Fibroblast of lung (primary cell): ENCODE measurements at regions not wholly inside any gene's neighbourhood (a gene's known extent, or its start where the extent isn't known, plus 50 kb on each side); places are given as distances from the start of the nearest gene placed in this dataset.

Source experiments
- DNase-seq, 2 donors: peaks; one replicate each; pipeline versions ENCODE4 v3.0.0 to v3.0.0-alpha.2; 2010; ENCODE audit warnings: low read depth in 2 of 2
- H2AFZ ChIP-seq: 2 replicates; pipeline ENCODE4 v1.5.1; 2012; ENCODE audit warnings: low read length, control low read depth, inconsistent platforms
- H3K27ac ChIP-seq: 2 replicates; pipeline ENCODE4 v1.5.1; 2011; ENCODE audit warnings: low read length, control low read depth; ENCODE audit not compliant: insufficient read depth
- H3K27me3 ChIP-seq: 2 replicates; pipeline ENCODE4 v1.5.1; 2011; ENCODE audit warnings: mild to moderate bottlenecking, low read length; ENCODE audit not compliant: control insufficient read depth, insufficient read depth
- H3K36me3 ChIP-seq: 2 replicates; pipeline ENCODE4 v1.5.1; 2011; ENCODE audit warnings: low read length; ENCODE audit not compliant: control insufficient read depth, insufficient read depth
- H3K4me1 ChIP-seq: 2 replicates; pipeline ENCODE4 v1.5.1; 2011; ENCODE audit warnings: low read length; ENCODE audit not compliant: control insufficient read depth, insufficient read depth; ENCODE audit errors: extremely low read depth
- H3K4me2 ChIP-seq: 2 replicates; pipeline ENCODE4 v1.5.1; 2011; ENCODE audit warnings: low read length, control low read depth; ENCODE audit not compliant: insufficient read depth; ENCODE audit errors: extremely low read depth
- H3K4me3 ChIP-seq, 4 experiments: fragments of 200-600 bp in 1 of 4; sonication (generic) in 1 of 4; replicated peaks in 1 of 4; 2 replicates each; pipeline ENCODE4 v1.5.1; 2011 to 2016; ENCODE audit warnings: low read length in 4 of 4, low read depth in 3 of 4, mild to moderate bottlenecking in 3 of 4, control low read depth in 2 of 4, inconsistent platforms in 1 of 4, mixed read lengths in 1 of 4; ENCODE audit not compliant: insufficient read depth in 1 of 4; ENCODE audit errors: control extremely low read depth in 1 of 4
- H3K79me2 ChIP-seq: 2 replicates; pipeline ENCODE4 v1.5.1; 2012; ENCODE audit warnings: mild to moderate bottlenecking, low read length, inconsistent platforms; ENCODE audit not compliant: control insufficient read depth, insufficient read depth
- H3K9ac ChIP-seq: 2 replicates; pipeline ENCODE4 v1.5.1; 2011; ENCODE audit warnings: mild to moderate bottlenecking, low read length, control low read depth; ENCODE audit not compliant: insufficient read depth
- H3K9me3 ChIP-seq: 2 replicates; pipeline ENCODE4 v1.5.1; 2012; ENCODE audit warnings: low read depth, low read length; ENCODE audit not compliant: control insufficient read depth, insufficient read depth
- H4K20me1 ChIP-seq: 2 replicates; pipeline ENCODE4 v1.5.1; 2011; ENCODE audit warnings: low read length; ENCODE audit not compliant: control insufficient read depth, insufficient read depth; ENCODE audit errors: extremely low read depth
- EZH2 ChIP-seq: IDR thresholded peaks from 2 replicates; pipeline ENCODE4 v1.5.1; 2012; ENCODE audit warnings: low read length, control low read depth, mild to moderate bottlenecking; ENCODE audit errors: missing control alignments
- TF ChIP-seq, protein P1 (sequence below), 2 donors: IDR thresholded peaks in 1 of 2; conservative IDR thresholded peaks in 1 of 2; 1 replicate in 1 of 2; 2 replicates in 1 of 2; pipeline ENCODE4 v1.5.1; 2011 to 2012; ENCODE audit warnings: low read length in 2 of 2, control low read depth in 1 of 2, inconsistent platforms in 1 of 2, low read depth in 1 of 2, mild to moderate bottlenecking in 1 of 2

DNA sequence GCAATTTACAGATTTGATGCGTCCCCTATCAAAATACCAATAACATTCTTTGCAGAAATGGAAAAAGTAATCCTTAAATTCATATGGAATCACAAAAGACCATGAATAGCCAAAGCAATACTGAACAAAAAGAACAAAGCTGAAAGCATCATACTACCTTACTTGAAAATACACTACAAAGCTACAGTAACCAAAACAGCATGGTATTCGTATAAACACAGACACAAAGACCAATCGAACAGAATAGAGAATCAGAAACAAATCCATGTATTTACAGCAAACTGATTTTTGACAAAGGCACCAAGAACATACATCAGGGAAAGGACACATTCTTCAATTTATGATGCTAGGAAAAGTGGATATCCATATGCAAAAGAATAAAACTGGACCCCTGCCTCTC is 206.5 kb upstream of the PDE10A start:
- no peak overlapping the region for H3K27ac ChIP-seq
- H3K27me3 ChIP-seq: no peaks in the 10 kb centered on the region
- DNase-seq: no peak
- H3K4me3 ChIP-seq: no peak overlapping the region
- H3K79me2 ChIP-seq: no peaks in the 10 kb centered on the region
- no peaks in the 10 kb centered on the region for H3K4me1 ChIP-seq
- no peak overlapping the region for H2AFZ ChIP-seq
- H4K20me1 ChIP-seq: no peaks in the 10 kb centered on the region
- no peak overlapping the region for H3K9ac ChIP-seq
- TF ChIP-seq, protein P1, sequence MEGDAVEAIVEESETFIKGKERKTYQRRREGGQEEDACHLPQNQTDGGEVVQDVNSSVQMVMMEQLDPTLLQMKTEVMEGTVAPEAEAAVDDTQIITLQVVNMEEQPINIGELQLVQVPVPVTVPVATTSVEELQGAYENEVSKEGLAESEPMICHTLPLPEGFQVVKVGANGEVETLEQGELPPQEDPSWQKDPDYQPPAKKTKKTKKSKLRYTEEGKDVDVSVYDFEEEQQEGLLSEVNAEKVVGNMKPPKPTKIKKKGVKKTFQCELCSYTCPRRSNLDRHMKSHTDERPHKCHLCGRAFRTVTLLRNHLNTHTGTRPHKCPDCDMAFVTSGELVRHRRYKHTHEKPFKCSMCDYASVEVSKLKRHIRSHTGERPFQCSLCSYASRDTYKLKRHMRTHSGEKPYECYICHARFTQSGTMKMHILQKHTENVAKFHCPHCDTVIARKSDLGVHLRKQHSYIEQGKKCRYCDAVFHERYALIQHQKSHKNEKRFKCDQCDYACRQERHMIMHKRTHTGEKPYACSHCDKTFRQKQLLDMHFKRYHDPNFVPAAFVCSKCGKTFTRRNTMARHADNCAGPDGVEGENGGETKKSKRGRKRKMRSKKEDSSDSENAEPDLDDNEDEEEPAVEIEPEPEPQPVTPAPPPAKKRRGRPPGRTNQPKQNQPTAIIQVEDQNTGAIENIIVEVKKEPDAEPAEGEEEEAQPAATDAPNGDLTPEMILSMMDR (conservative IDR thresholded peaks at IDR 0.05 in 1 of 2, IDR thresholded peaks at IDR 0.05 in 1 of 2; ENCODE audit: low read depth in 1 of 2, low read length in 2 of 2): no peak
- no peak for TF ChIP-seq EZH2
- no peaks in the 10 kb centered on the region for H3K9me3 ChIP-seq
- no peak overlapping the region for H3K4me2 ChIP-seq
- H3K36me3 ChIP-seq: no peaks in the 10 kb centered on the region

- no peaks in the 10 kb centered on the region for H3K36me3 ChIP-seq
- no peak for DNase-seq
- H3K4me3 ChIP-seq: no peak overlapping the region
- no peaks in the 10 kb centered on the region for H3K79me2 ChIP-seq
- H3K9ac ChIP-seq: no peak overlapping the region
- H3K4me1 ChIP-seq: no peaks in the 10 kb centered on the region
- no peak overlapping the region for H2AFZ ChIP-seq
- H3K27me3 ChIP-seq: no peaks in the 10 kb centered on the region
- no peak overlapping the region for H3K4me2 ChIP-seq
- no peak for TF ChIP-seq EZH2
- TF ChIP-seq, protein P1 (conservative IDR thresholded peaks at IDR 0.05 in 1 of 2, IDR thresholded peaks at IDR 0.05 in 1 of 2; ENCODE audit: low read depth in 1 of 2, low read length in 2 of 2): no peak
- H4K20me1 ChIP-seq: no peaks in the 10 kb centered on the region
- H3K9me3 ChIP-seq: no peaks in the 10 kb centered on the region
- no peak overlapping the region for H3K27ac ChIP-seq
These were observed 201.9 kb upstream of the PDE10A start for GRCh38 chr6:165864925-165865324.

DNA sequence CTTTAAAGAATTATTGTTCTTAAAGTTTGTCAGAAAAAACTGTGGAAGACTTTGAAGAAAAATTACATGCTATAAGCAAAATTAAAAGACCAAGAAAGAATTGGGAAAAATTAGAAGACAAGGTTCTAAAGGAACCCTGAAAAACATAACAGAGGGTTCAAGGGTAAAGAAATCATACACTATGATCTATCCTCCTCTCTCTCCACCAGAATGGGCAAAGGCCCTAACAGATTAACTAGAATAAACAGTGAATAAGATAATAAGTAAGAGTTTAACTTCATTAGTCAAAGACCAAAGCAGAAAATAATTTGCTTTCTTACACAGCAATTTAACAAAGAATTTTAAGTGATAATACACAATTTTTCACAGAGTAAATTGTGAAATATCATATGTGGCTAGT is 201.2 kb upstream of the PDE10A start:
- H3K27ac ChIP-seq: no peak overlapping the region

More for the DNA sequence above, 201.2 kb upstream of the PDE10A start:
- no peaks in the 10 kb centered on the region for H3K27me3 ChIP-seq
- no peak overlapping the region for H2AFZ ChIP-seq
- DNase-seq: no peak
- no peak overlapping the region for H3K9ac ChIP-seq
- TF ChIP-seq, protein P1 (conservative IDR thresholded peaks at IDR 0.05 in 1 of 2, IDR thresholded peaks at IDR 0.05 in 1 of 2; ENCODE audit: low read depth in 1 of 2, low read length in 2 of 2): no peak
- TF ChIP-seq EZH2: no peak
- H3K4me1 ChIP-seq: no peaks in the 10 kb centered on the region
- H3K9me3 ChIP-seq: no peaks in the 10 kb centered on the region
- H3K36me3 ChIP-seq: no peaks in the 10 kb centered on the region
- H3K79me2 ChIP-seq: no peaks in the 10 kb centered on the region
- H3K4me3 ChIP-seq: no peak overlapping the region
- H3K4me2 ChIP-seq: no peak overlapping the region
- no peaks in the 10 kb centered on the region for H4K20me1 ChIP-seq
